PC-3 (cell line): ENCODE measurements at regions not wholly inside any gene's neighbourhood (a gene's known extent, or its start where the extent isn't known, plus 50 kb on each side); places are given as distances from the start of the nearest gene placed in this dataset.

Experiments
- ATAC-seq: fragments of 200-7000 bp; cut with Tn5 transposase; 2 replicates; pipeline ENCODE4 v1.9.1; 2020; ENCODE audit warnings: mild to moderate bottlenecking, moderate library complexity
- BruUV-seq: library from RNA; stranded (reverse); fragments of 400-500 nt; replicated peaks from 2 replicates; lab custom pipeline; 2021; lab: Mats Ljungman, UMichigan
- CTCF ChIA-PET: fragments of 300-600 bp; sonication (Branson Sonifier 250); formaldehyde crosslinking; loops from one replicate; lab custom pipeline; 2022; ENCODE audit warnings: antibody characterized with exemption; lab: Charles Lee
- POLR2A ChIA-PET: fragments of 300-600 bp; sonication (Branson Sonifier 250); formaldehyde crosslinking; loops from one replicate; lab custom pipeline; 2022; ENCODE audit warnings: antibody characterized with exemption; ENCODE audit not compliant: unreplicated experiment; lab: Charles Lee
- DNase-seq: peaks from one replicate; pipeline ENCODE4 v3.0.0-alpha.2; 2015
- H2AFZ ChIP-seq: fragments of 300-600 bp; sonication (generic); 2 replicates; pipeline ENCODE4 v1.6.0; 2016; ENCODE audit warnings: antibody characterized with exemption, low read length
- H3F3A ChIP-seq: fragments of 300-600 bp; sonication (generic); one replicate; pipeline ENCODE4 v1.6.0; 2017; ENCODE audit warnings: antibody characterized with exemption, low read length, control low read depth, mild to moderate bottlenecking; ENCODE audit not compliant: unreplicated experiment
- H3K27ac ChIP-seq: fragments of 300-600 bp; sonication (generic); 2 replicates; pipeline ENCODE4 v1.5.1; 2016; ENCODE audit warnings: mild to moderate bottlenecking, low read length
- H3K27me3 ChIP-seq: fragments of 300-600 bp; sonication (generic); 2 replicates; pipeline ENCODE4 v1.6.1; 2016; ENCODE audit warnings: low read length, mixed read lengths
- H3K36me3 ChIP-seq: fragments of 300-600 bp; sonication (generic); 2 replicates; pipeline ENCODE4 v1.6.1; 2016; ENCODE audit warnings: low read depth, mixed run types, low read length, mixed read lengths
- H3K4me1 ChIP-seq: fragments of 300-600 bp; sonication (generic); 2 replicates; pipeline ENCODE4 v1.5.1; 2016; ENCODE audit warnings: low read length; ENCODE audit not compliant: insufficient read depth
- H3K4me2 ChIP-seq: fragments of 300-600 bp; sonication (generic); 2 replicates; pipeline ENCODE4 v1.6.0; 2016; ENCODE audit warnings: low read length
- H3K4me3 ChIP-seq: fragments of 300-600 bp; sonication (generic); 2 replicates; pipeline ENCODE4 v1.5.1; 2016; ENCODE audit warnings: mild to moderate bottlenecking, low read length, mixed read lengths
- H3K79me2 ChIP-seq: fragments of 300-600 bp; sonication (generic); 2 replicates; pipeline ENCODE4 v1.6.1; 2017; ENCODE audit warnings: low read length, mixed read lengths
- H3K9ac ChIP-seq: fragments of 300-600 bp; sonication (generic); 2 replicates; pipeline ENCODE4 v1.6.0; 2016; ENCODE audit warnings: mild to moderate bottlenecking, low read length
- H3K9me2 ChIP-seq: fragments of 300-600 bp; sonication (generic); replicated peaks from 2 replicates; pipeline ENCODE4 v1.6.1; 2016; ENCODE audit warnings: mixed run types, low read length, mixed read lengths
- H3K9me3 ChIP-seq: fragments of 300-600 bp; sonication (generic); 2 replicates; pipeline ENCODE4 v1.6.1; 2016; ENCODE audit warnings: low read length, mixed read lengths
- H4K20me1 ChIP-seq: fragments of 300-600 bp; sonication (generic); 2 replicates; pipeline ENCODE4 v1.6.1; 2016; ENCODE audit warnings: low read length, mixed read lengths
- EZH2 ChIP-seq: fragments of 300-600 bp; sonication (generic); IDR thresholded peaks from one replicate; pipeline ENCODE4 v1.6.1; 2017; ENCODE audit warnings: antibody characterized with exemption, mild to moderate bottlenecking, low read length; ENCODE audit not compliant: unreplicated experiment
- EZH2phosphoT487 ChIP-seq: fragments of 300-600 bp; sonication (generic); IDR thresholded peaks from 2 replicates; pipeline ENCODE4 v1.6.1; 2018; ENCODE audit warnings: mild to moderate bottlenecking, antibody characterized with exemption, low read length, borderline replicate concordance
- intact Hi-C: fragments of 100-400 bp; cut with micrococcal nuclease; formaldehyde crosslinking; loops from 2 replicates; pipeline ENCODE4 v1.9.0; 2023
- TF ChIP-seq, protein P1 (sequence below): fragments of 300-600 bp; sonication (generic); conservative IDR thresholded peaks from 2 replicates; pipeline ENCODE4 v1.5.1; 2017; ENCODE audit warnings: antibody characterized with exemption, low read depth, mild to moderate bottlenecking, low read length

GRCh38 chr3:153260681-153261080 is 98.7 kb downstream of the RAP2B start:
- Histone ChIP-seq H3K27ac (no peak overlapping the region), H3K36me3 (no peaks in the 10 kb centered on the region), H3K27me3 (no peaks in the 10 kb centered on the region), H3K9me3 (no peaks in the 10 kb centered on the region), H3K4me1 (peaks cover 33% of the 10 kb centered on the region), H3F3A (peaks cover 4% of the 10 kb centered on the region), H3K9me2 (no peaks in the 10 kb centered on the region), H3K4me2 (0 out of 2 replicates have a peak overlapping the region, but pooled peaks have one; percentile 7), H4K20me1 (no peaks in the 10 kb centered on the region), H3K4me3 (no peak overlapping the region), H3K79me2 (no peaks in the 10 kb centered on the region), H2AFZ (no peak overlapping the region), H3K9ac (no peak overlapping the region)
- DNase-seq (peak; percentile 30), ATAC-seq (no peak)
- intact Hi-C loops = no loop called here
- TF ChIP-seq EZH2phosphoT487 (no peak), EZH2 (no peak)
- TF ChIP-seq, protein P1, sequence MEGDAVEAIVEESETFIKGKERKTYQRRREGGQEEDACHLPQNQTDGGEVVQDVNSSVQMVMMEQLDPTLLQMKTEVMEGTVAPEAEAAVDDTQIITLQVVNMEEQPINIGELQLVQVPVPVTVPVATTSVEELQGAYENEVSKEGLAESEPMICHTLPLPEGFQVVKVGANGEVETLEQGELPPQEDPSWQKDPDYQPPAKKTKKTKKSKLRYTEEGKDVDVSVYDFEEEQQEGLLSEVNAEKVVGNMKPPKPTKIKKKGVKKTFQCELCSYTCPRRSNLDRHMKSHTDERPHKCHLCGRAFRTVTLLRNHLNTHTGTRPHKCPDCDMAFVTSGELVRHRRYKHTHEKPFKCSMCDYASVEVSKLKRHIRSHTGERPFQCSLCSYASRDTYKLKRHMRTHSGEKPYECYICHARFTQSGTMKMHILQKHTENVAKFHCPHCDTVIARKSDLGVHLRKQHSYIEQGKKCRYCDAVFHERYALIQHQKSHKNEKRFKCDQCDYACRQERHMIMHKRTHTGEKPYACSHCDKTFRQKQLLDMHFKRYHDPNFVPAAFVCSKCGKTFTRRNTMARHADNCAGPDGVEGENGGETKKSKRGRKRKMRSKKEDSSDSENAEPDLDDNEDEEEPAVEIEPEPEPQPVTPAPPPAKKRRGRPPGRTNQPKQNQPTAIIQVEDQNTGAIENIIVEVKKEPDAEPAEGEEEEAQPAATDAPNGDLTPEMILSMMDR = no peak
- BruUV-seq = no TSS peak
- ChIA-PET POLR2A (no interaction called here), CTCF (no interaction called here)

- Histone ChIP-seq H3K4me2 (no peak overlapping the region), H3K36me3 (no peaks in the 10 kb centered on the region), H2AFZ (no peak overlapping the region), H3K9me2 (no peaks in the 10 kb centered on the region), H3K79me2 (no peaks in the 10 kb centered on the region), H3K27me3 (no peaks in the 10 kb centered on the region), H3K4me1 (no peaks in the 10 kb centered on the region), H3F3A (no peaks in the 10 kb centered on the region), H3K9me3 (no peaks in the 10 kb centered on the region), H4K20me1 (no peaks in the 10 kb centered on the region), H3K4me3 (no peak overlapping the region), H3K27ac (no peak overlapping the region), H3K9ac (no peak overlapping the region)
- POLR2A ChIA-PET = no interaction called here
- no peak for DNase-seq
- no TSS peak for BruUV-seq
- no peak for ATAC-seq
- CTCF ChIA-PET = no interaction called here
- TF ChIP-seq EZH2phosphoT487 = no peak
- TF ChIP-seq, protein P1 = no peak
- TF ChIP-seq EZH2 = no peak
- intact Hi-C loops = no loop called here
Observed at GRCh38 chr3:153266619-153267018, 104.6 kb downstream of the RAP2B start.

DNA sequence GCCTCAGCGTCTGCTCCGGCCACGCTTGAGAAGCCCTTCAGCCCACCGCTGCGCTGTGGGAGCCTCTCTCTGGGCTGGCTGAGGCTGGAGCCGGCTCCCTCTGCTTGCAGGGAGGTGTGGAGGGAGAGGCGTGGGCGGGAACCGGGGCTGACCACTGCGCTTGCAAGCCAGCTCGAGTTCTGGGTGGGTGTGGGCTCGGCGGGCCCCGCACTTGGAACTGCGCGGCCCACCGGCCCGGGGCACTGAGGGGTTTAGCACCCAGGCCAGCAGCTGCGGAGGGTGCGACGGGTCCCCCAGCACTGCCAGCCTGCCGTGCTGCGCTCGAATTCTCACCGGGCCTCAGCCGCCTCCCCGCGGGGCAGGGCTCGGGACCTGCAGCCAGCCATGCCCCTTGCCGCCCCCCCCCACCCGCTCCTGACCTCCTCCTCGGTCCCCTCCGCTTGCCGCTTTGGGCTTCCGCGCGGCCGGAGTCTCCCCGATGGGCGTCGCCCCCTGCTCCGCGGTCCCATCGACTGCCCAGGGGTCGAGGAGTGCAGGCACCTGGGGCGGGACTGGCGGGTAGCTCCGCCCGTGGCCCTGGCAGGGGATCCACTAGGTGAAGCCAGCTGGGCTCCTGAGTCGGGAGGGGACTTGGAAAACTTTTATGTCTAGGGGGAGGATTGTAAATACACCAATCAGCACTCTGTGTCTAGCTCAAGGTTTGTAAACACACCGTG is 106.7 kb downstream of the RAP2B start:
- Histone ChIP-seq H3K27me3 (no peaks in the 10 kb centered on the region), H3K9me2 (no peaks in the 10 kb centered on the region), H3K4me3 (no peak overlapping the region), H3K4me1 (no peaks in the 10 kb centered on the region), H4K20me1 (no peaks in the 10 kb centered on the region), H3K36me3 (no peaks in the 10 kb centered on the region), H3K4me2 (no peak overlapping the region), H3F3A (no peaks in the 10 kb centered on the region), H3K9me3 (no peaks in the 10 kb centered on the region), H3K79me2 (no peaks in the 10 kb centered on the region), H2AFZ (no peak overlapping the region), H3K27ac (no peak overlapping the region), H3K9ac (no peak overlapping the region)
- intact Hi-C loops = no loop called here
- no peak for DNase-seq
- no TSS peak for BruUV-seq
- TF ChIP-seq, protein P1 = no peak
- TF ChIP-seq EZH2 (no peak), EZH2phosphoT487 (no peak)
- POLR2A ChIA-PET = no interaction called here
- CTCF ChIA-PET = no interaction called here
- no peak for ATAC-seq
